Activated T-cell treated with anti-CD3 and anti-CD28 coated beads, Interleukin-2, amount 50 U/mL, for 24 hours (primary cell): ENCODE measurements at regions not wholly inside any gene's neighbourhood (a gene's known extent, or its start where the extent isn't known, plus 50 kb on each side); places are given as distances from the start of the nearest gene placed in this dataset.

Experiments
- DNase-seq: peaks from one replicate; pipeline ENCODE4 v3.0.0-alpha.2; 2020
- H3K27ac Mint-ChIP-seq: 2 replicates; pipeline ENCODE4 v1.8.0; 2020; ENCODE audit warnings: mild to moderate bottlenecking, mixed read lengths
- H3K27me3 Mint-ChIP-seq: 2 replicates; pipeline ENCODE4 v1.8.0; 2020; ENCODE audit warnings: mixed read lengths
- H3K36me3 Mint-ChIP-seq: 2 replicates; pipeline ENCODE4 v1.8.0; 2020; ENCODE audit warnings: low read depth, mixed read lengths
- H3K4me1 Mint-ChIP-seq: 2 replicates; pipeline ENCODE4 v1.8.0; 2020; ENCODE audit warnings: low read depth, mixed read lengths
- H3K4me3 Mint-ChIP-seq: 2 replicates; pipeline ENCODE4 v1.8.0; 2020; ENCODE audit warnings: mild to moderate bottlenecking, moderate library complexity, mixed read lengths
- H3K9me3 Mint-ChIP-seq: 2 replicates; pipeline ENCODE4 v1.8.0; 2020; ENCODE audit warnings: mixed read lengths

GRCh38 chr3:99269606-99270351 lies 368.3 kb upstream of the DCBLD2 start:
- DNase-seq: no peak
- Mint-ChIP-seq H3K27ac (no peak overlapping the region), H3K9me3 (peaks cover 2% of the 10 kb centered on the region), H3K36me3 (no peaks in the 10 kb centered on the region), H3K27me3 (no peaks in the 10 kb centered on the region), H3K4me1 (no peaks in the 10 kb centered on the region), H3K4me3 (no peak overlapping the region)

GRCh38 chr3:99256788-99257187 lies 355.3 kb upstream of the DCBLD2 start:
- Mint-ChIP-seq H3K36me3 (no peaks in the 10 kb centered on the region), H3K4me1 (no peaks in the 10 kb centered on the region), H3K27me3 (no peaks in the 10 kb centered on the region), H3K9me3 (peaks cover 5% of the 10 kb centered on the region), H3K27ac (no peak overlapping the region), H3K4me3 (no peak overlapping the region)
- DNase-seq: no peak

GRCh38 chr3:99253963-99254355 lies 352.5 kb upstream of the DCBLD2 start:
- no peaks in the 10 kb centered on the region for H3K4me1 Mint-ChIP-seq
- no peak overlapping the region for H3K27ac Mint-ChIP-seq
- no peak for DNase-seq
- no peak overlapping the region for H3K4me3 Mint-ChIP-seq
- H3K36me3 Mint-ChIP-seq: no peaks in the 10 kb centered on the region
- peaks cover 5% of the 10 kb centered on the region for H3K9me3 Mint-ChIP-seq
- H3K27me3 Mint-ChIP-seq: no peaks in the 10 kb centered on the region

- no peak overlapping the region for H3K4me3 Mint-ChIP-seq
- no peak for DNase-seq
- H3K27me3 Mint-ChIP-seq: no peaks in the 10 kb centered on the region
- H3K4me1 Mint-ChIP-seq: no peaks in the 10 kb centered on the region
- H3K27ac Mint-ChIP-seq: no peak overlapping the region
- H3K36me3 Mint-ChIP-seq: no peaks in the 10 kb centered on the region
- H3K9me3 Mint-ChIP-seq: peaks cover 2% of the 10 kb centered on the region
Observed at GRCh38 chr3:99250821-99251355, 349.4 kb upstream of the DCBLD2 start.

GRCh38 chr3:99250272-99250671 lies 348.8 kb upstream of the DCBLD2 start:
- no peak for DNase-seq
- peaks cover 3% of the 10 kb centered on the region for H3K9me3 Mint-ChIP-seq
- H3K36me3 Mint-ChIP-seq: no peaks in the 10 kb centered on the region
- H3K4me3 Mint-ChIP-seq: no peak overlapping the region
- no peak overlapping the region for H3K27ac Mint-ChIP-seq
- no peaks in the 10 kb centered on the region for H3K27me3 Mint-ChIP-seq
- H3K4me1 Mint-ChIP-seq: no peaks in the 10 kb centered on the region

GRCh38 chr3:99249627-99250026 lies 348.1 kb upstream of the DCBLD2 start:
- H3K4me3 Mint-ChIP-seq: no peak overlapping the region
- H3K9me3 Mint-ChIP-seq: peaks cover 3% of the 10 kb centered on the region
- H3K4me1 Mint-ChIP-seq: no peaks in the 10 kb centered on the region
- DNase-seq: no peak
- no peaks in the 10 kb centered on the region for H3K27me3 Mint-ChIP-seq
- no peak overlapping the region for H3K27ac Mint-ChIP-seq
- no peaks in the 10 kb centered on the region for H3K36me3 Mint-ChIP-seq

GRCh38 chr3:99248913-99249312 lies 347.4 kb upstream of the DCBLD2 start:
- Mint-ChIP-seq H3K9me3 (peaks cover 3% of the 10 kb centered on the region), H3K36me3 (no peaks in the 10 kb centered on the region), H3K27ac (no peak overlapping the region), H3K4me1 (no peaks in the 10 kb centered on the region), H3K27me3 (no peaks in the 10 kb centered on the region), H3K4me3 (no peak overlapping the region)
- DNase-seq: no peak

GRCh38 chr3:99248130-99248529 lies 346.6 kb upstream of the DCBLD2 start:
- H3K4me1 Mint-ChIP-seq: no peaks in the 10 kb centered on the region
- DNase-seq: no peak
- H3K4me3 Mint-ChIP-seq: no peak overlapping the region
- H3K27me3 Mint-ChIP-seq: no peaks in the 10 kb centered on the region
- H3K36me3 Mint-ChIP-seq: no peaks in the 10 kb centered on the region
- peaks cover 3% of the 10 kb centered on the region for H3K9me3 Mint-ChIP-seq
- no peak overlapping the region for H3K27ac Mint-ChIP-seq

GRCh38 chr3:99246010-99246654 lies 344.6 kb upstream of the DCBLD2 start:
- H3K27me3 Mint-ChIP-seq: no peaks in the 10 kb centered on the region
- H3K9me3 Mint-ChIP-seq: peaks cover 3% of the 10 kb centered on the region
- no peaks in the 10 kb centered on the region for H3K4me1 Mint-ChIP-seq
- no peak overlapping the region for H3K4me3 Mint-ChIP-seq
- no peaks in the 10 kb centered on the region for H3K36me3 Mint-ChIP-seq
- DNase-seq: no peak
- H3K27ac Mint-ChIP-seq: no peak overlapping the region

GRCh38 chr3:99242271-99242670 lies 340.8 kb upstream of the DCBLD2 start:
- H3K4me3 Mint-ChIP-seq: no peak overlapping the region
- no peaks in the 10 kb centered on the region for H3K36me3 Mint-ChIP-seq
- H3K27ac Mint-ChIP-seq: no peak overlapping the region
- H3K4me1 Mint-ChIP-seq: no peaks in the 10 kb centered on the region
- H3K27me3 Mint-ChIP-seq: no peaks in the 10 kb centered on the region
- peaks cover 3% of the 10 kb centered on the region for H3K9me3 Mint-ChIP-seq
- DNase-seq: no peak

GRCh38 chr3:99240700-99241099 lies 339.2 kb upstream of the DCBLD2 start:
- Mint-ChIP-seq H3K4me1 (no peaks in the 10 kb centered on the region), H3K9me3 (no peaks in the 10 kb centered on the region), H3K27me3 (no peaks in the 10 kb centered on the region), H3K4me3 (no peak overlapping the region), H3K27ac (no peak overlapping the region), H3K36me3 (no peaks in the 10 kb centered on the region)
- no peak for DNase-seq

- no peak for DNase-seq
- H3K9me3 Mint-ChIP-seq: no peaks in the 10 kb centered on the region
- H3K4me3 Mint-ChIP-seq: no peak overlapping the region
- no peaks in the 10 kb centered on the region for H3K27me3 Mint-ChIP-seq
- H3K27ac Mint-ChIP-seq: no peak overlapping the region
- no peaks in the 10 kb centered on the region for H3K4me1 Mint-ChIP-seq
- H3K36me3 Mint-ChIP-seq: no peaks in the 10 kb centered on the region
Observed at GRCh38 chr3:99236576-99236975, 335.1 kb upstream of the DCBLD2 start.

- Mint-ChIP-seq H3K27me3 (no peaks in the 10 kb centered on the region), H3K4me1 (no peaks in the 10 kb centered on the region), H3K36me3 (no peaks in the 10 kb centered on the region), H3K27ac (no peak overlapping the region), H3K9me3 (peaks cover 7% of the 10 kb centered on the region), H3K4me3 (no peak overlapping the region)
- no peak for DNase-seq
Observed at GRCh38 chr3:99232696-99233095, 331.2 kb upstream of the DCBLD2 start.

- no peaks in the 10 kb centered on the region for H3K36me3 Mint-ChIP-seq
- peaks cover 13% of the 10 kb centered on the region for H3K9me3 Mint-ChIP-seq
- no peaks in the 10 kb centered on the region for H3K27me3 Mint-ChIP-seq
- no peak for DNase-seq
- no peaks in the 10 kb centered on the region for H3K4me1 Mint-ChIP-seq
- no peak overlapping the region for H3K27ac Mint-ChIP-seq
- no peak overlapping the region for H3K4me3 Mint-ChIP-seq
Observed at GRCh38 chr3:99218468-99218867, 317.0 kb upstream of the DCBLD2 start.

- H3K27ac Mint-ChIP-seq: no peak overlapping the region
- H3K27me3 Mint-ChIP-seq: no peaks in the 10 kb centered on the region
- DNase-seq: no peak
- no peaks in the 10 kb centered on the region for H3K4me1 Mint-ChIP-seq
- H3K36me3 Mint-ChIP-seq: no peaks in the 10 kb centered on the region
- peaks cover 12% of the 10 kb centered on the region for H3K9me3 Mint-ChIP-seq
- no peak overlapping the region for H3K4me3 Mint-ChIP-seq
Observed at GRCh38 chr3:99212969-99213368, 311.5 kb upstream of the DCBLD2 start.
